Vagina (tissue), 2 donors: ENCODE measurements at regions not wholly inside any gene's neighbourhood (a gene's known extent, or its start where the extent isn't known, plus 50 kb on each side); places are given as distances from the start of the nearest gene placed in this dataset.

Source experiments
- POLR2A ChIP-seq, 2 donors: fragments of 450-650 bp; IDR thresholded peaks; one replicate each; pipeline ENCODE4 v1.6.1; 2017; ENCODE audit warnings: antibody characterized with exemption in 2 of 2, mild to moderate bottlenecking in 2 of 2, moderate library complexity in 2 of 2
- TF ChIP-seq, protein P1 (sequence below), 3 experiments: fragments of 450-650 bp in 2 of 3; fragments of 200-600 bp in 1 of 3; sonication (generic) in 1 of 3; IDR thresholded peaks; one replicate each; pipeline ENCODE4 v1.5.1; 2017 to 2019; ENCODE audit warnings: antibody characterized with exemption in 3 of 3, mild to moderate bottlenecking in 2 of 3, moderate library complexity in 2 of 3

DNA sequence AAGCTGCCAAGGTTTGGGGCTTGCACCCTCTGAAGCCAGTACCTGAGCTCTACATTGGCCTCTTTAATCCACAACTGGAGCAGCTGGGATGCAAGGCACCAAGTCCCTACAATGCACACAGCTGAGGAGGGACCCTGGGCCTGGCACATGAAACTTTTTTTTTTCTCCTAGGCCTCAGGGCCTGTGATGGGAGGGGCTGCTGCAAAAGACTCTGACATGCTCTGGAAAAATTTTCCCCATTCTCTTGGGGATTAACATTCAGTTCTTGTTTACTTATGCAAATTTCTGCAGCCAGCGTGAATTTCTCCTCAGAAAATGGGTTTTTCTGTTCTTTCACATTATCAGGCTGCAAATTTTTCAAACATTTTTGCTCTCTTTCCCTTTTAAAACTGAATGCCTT is 1072.2 kb downstream of the BRINP3 start:
- TF ChIP-seq, protein P1, sequence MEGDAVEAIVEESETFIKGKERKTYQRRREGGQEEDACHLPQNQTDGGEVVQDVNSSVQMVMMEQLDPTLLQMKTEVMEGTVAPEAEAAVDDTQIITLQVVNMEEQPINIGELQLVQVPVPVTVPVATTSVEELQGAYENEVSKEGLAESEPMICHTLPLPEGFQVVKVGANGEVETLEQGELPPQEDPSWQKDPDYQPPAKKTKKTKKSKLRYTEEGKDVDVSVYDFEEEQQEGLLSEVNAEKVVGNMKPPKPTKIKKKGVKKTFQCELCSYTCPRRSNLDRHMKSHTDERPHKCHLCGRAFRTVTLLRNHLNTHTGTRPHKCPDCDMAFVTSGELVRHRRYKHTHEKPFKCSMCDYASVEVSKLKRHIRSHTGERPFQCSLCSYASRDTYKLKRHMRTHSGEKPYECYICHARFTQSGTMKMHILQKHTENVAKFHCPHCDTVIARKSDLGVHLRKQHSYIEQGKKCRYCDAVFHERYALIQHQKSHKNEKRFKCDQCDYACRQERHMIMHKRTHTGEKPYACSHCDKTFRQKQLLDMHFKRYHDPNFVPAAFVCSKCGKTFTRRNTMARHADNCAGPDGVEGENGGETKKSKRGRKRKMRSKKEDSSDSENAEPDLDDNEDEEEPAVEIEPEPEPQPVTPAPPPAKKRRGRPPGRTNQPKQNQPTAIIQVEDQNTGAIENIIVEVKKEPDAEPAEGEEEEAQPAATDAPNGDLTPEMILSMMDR (IDR thresholded peaks at IDR 0.05), result no peak
- no peak for TF ChIP-seq POLR2A (IDR thresholded peaks at IDR 0.05)
